GM18499 (cell line): ENCODE measurements at regions not wholly inside any gene's neighbourhood (a gene's known extent, or its start where the extent isn't known, plus 50 kb on each side); places are given as distances from the start of the nearest gene placed in this dataset.
A peak's percentile ranks its signal among the peaks of the same experiment; 100 is the strongest.

Experiments
- ATAC-seq: cut with Tn5 transposase; IDR thresholded peaks from one replicate; pipeline ENCODE4 v1.9.1; 2021; ENCODE audit warnings: moderate number of reproducible peaks; ENCODE audit not compliant: insufficient read depth, unreplicated experiment

DNA sequence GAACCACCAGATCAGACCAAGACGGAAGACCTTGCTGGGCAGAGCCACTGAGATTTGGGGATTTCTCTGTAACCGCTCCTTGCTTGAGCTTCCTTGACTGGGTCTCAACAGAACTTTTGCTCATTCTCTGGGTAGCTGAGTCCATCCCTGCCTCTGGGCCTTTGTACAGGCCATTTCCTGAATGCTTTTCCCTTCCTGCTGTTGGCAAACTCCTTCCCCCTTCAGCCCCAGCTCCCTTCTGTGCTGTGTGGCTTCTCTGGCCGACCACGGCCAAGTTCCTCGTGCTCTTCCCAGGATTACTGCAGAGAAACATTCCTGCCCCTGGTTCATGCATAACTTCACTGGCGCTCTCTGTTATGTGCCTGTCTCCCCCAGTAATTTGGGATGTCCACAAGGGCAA is 150.5 kb upstream of the GPR26 start:
- ATAC-seq = no peak

GRCh38 chr10:123516291-123516690 is 149.9 kb upstream of the GPR26 start:
- no peak for ATAC-seq

GRCh38 chr10:123517426-123517825 is 148.7 kb upstream of the GPR26 start:
- no peak for ATAC-seq

DNA sequence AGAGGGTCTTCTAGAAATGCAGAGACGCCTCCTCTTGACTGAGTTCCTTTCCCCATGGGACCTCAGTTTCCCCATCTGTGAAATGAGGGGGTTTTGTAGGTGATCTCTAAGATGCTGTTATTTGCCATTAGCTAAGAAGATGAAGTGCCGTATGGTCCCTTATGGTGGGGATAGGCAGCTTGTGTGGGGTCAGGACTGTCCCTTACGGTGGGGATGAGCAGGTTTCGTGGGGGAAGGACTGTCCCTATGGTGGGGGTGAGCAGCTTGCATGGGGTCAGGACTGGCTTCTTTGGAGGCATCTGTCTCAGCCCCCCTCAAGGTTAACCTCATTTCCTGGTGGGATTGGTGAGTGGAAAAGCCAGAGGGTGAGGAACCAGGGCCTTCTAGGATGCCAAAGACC is 148.3 kb upstream of the GPR26 start:
- ATAC-seq = no peak

- no peak for ATAC-seq
Observed at GRCh38 chr10:123518765-123519164, 147.4 kb upstream of the GPR26 start.

DNA sequence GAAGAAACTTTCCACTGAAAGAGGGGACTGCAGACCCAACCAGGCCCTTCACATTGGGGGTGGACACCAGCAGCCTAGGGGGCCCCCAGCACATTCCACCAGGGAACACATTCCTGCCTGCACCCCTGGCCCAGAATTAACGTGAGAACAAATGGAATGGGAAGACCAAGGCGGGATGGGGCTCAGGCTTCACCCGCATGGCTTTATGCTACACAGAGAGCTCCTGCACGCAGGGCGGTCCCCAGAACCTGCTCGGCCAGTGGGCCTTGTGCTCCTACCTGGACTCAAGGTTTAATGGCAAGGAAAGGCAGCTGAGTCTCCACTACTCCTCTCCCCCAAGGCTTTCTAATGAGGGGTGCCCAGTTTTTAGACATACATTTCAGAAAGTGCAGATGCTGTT is 146.3 kb upstream of the GPR26 start:
- ATAC-seq = no peak

GRCh38 chr10:123521076-123521475 is 145.1 kb upstream of the GPR26 start:
- no peak for ATAC-seq

DNA sequence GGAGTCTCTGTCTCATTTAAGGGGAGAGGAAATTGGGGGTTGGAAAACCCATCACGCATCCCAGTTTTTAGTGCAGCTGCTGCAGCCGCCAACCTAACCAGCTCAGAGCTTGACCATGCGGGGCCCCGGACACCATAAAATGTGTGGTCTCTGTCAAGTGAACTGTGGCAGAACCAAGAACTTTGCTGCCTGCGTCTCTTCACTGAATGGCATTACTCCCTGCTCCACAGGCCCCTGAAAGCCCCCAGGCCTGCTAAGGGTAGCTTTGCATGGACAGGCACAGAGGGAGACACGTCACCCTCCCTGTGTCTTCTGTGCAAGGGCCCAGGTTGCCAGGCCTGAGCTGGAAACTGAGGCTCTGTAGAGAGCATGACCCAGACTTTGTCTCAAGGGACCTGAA is 144.6 kb upstream of the GPR26 start:
- no peak for ATAC-seq

- no peak for ATAC-seq
Observed at GRCh38 chr10:123522702-123523312, 143.3 kb upstream of the GPR26 start.

- no peak for ATAC-seq
Observed at GRCh38 chr10:123523833-123524232, 142.3 kb upstream of the GPR26 start.

DNA sequence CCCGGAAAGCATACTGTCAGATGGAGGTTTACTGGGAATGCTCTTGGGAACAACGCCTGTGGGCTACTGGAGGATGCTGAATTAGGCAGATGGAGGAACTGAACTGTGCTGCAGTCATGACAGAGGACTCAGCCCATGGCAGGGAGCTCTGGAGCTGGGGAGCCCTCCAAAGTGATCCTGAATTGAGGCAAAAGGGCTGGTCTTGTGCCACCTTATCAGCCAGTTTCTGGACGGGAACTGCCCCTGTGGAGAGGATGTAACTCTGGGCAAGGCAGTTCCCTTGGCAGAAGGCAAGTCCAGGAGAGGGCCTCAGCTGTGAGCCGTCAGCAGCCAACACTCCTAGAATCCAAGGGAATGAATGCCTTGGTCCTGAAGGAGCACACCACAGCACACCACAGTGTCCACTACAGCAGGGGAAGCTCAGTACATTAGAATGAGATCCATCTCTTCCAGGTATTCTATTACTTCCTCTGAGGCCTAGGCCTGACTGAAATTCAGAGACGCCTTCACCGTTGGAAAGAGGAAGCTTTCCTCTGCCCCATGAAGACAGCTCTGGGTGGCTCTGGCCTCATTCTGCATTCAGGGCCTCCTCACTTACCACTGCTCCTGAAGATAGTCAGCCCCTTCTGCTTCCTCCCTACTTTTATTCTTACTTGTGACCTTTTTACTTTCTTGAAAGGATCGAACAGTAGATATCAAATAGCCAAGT is 139.6 kb upstream of the GPR26 start:
- ATAC-seq = no peak

DNA sequence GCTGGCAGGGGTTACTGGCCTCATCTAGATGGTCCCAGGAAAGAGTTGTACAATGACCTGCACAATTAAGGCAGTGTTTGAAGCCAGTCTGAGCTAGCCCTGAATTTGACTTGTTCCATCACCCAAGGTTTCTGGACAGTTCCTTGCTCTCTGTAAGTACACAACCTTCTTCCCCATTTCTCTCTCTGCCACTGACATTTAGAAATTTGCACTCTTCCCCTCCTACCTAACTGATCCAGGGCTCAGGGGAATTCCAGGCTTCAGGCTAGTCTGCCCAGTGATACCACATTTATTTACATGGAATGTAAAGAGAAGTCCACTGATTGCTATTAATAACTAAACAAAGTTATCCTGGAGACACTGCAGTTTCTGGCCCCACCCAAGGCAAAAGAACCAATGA is 139.0 kb upstream of the GPR26 start:
- ATAC-seq = no peak

- ATAC-seq = no peak
Observed at GRCh38 chr10:123529146-123529760, 136.9 kb upstream of the GPR26 start.

DNA sequence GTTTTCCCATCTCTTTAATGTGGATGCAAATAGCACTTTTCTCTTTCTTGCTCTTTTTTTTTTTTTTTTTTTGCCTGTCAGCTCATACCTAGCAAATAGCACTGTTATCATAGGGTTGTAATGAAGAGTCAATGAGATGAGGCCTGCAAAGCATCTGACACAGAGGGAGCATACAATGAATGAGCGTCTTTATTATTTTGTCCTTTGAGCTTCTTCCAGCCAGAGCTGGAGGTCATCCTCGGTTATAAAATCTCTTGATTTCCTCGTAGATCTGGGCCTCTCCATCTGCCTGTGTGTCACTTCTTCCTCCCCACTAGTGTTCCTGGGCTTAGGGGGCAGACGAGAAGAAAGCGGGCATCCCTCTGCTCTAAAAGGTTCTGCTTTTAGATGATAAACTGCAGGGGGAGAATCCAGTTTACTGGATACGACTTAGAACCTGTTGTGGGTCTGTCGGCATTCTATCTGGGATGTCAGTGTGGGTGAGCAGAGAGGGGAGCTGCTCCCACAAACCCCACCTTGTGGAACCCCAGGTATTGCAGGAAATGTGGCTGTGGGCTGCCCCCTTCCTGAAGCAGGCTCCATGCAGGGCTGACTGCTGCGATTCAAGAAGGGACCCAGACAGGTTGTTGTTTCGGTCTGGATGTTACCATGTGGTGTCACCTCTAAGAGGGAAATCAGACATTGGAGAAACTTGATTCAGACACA is 135.8 kb upstream of the GPR26 start:
- ATAC-seq = no peak

GRCh38 chr10:123535386-123535785 is 130.8 kb upstream of the GPR26 start:
- ATAC-seq = no peak

DNA sequence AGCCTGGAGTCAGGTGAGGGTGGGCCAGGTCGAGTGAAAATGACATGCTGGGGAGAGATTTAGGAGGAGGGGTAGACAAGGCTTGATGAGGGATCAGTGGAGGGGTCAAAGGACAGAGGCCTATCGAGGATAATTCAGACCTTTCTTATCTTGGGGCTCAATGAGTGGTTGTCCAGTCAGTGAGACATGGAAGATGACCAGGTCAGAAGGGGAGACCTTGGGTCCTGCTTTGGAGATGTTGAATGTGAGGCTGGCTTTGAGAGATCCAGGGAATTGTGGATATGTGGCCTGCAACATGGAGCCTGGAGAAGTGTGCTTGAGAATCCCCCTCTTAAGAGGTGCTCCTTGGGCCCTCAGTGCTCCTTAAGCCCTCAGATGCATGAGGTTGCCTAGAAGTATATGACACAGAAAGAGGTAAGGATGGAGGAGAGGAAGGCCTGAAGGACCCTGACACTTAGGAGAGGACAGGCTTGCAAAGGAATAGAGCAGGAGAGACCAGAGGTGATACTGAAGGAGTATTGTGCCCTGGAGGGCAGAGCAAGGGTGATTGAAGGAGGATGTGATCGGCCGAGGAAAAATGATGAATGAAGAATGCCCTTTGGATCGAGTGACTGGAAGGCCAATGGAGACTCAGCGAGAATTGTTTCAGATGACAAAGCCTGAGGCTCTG is 129.8 kb upstream of the GPR26 start:
- ATAC-seq = no peak

DNA sequence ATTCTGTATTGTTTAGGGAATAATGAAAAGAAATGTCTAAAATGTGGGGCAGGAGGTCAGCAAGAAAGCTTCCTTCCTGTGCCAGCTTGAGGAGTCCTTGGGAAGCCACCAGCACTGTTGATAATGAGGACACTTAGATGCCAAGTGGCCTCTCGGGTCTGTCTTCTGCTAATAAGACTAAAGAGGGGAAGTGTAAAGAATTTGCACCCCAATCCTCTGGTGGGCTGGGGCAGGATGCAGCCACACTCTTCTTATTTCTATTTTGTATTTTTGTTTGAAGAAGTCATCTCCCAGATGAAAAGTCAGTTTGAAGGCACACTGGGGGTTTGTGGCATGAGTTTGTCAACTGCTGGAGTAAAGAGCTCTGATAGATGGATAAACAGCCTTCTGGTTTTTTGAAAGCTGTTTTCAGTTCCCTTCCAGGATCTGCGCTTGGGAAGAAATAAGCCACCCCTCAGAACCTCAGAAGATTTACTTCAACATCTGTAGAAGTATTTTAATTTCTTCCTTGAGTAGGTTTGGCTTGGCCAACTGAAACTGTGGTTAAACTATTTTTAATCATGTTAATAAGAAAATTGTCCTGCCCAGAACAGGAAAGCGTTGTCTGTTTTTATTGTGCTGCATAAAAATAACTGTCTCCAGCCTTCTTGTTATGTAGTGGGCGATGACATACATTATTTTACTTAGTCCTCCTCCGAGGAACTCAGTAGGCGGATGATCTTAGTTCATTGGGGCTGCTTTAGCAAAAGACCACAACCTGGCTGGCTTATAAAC is 128.8 kb upstream of the GPR26 start:
- peak; percentile 64 for ATAC-seq

- ATAC-seq = no peak
Observed at GRCh38 chr10:123538401-123539320, 127.5 kb upstream of the GPR26 start.

GRCh38 chr10:123544986-123545385 is 121.2 kb upstream of the GPR26 start:
- no peak for ATAC-seq
